Sigmoid colon (tissue), 6 donors: ENCODE measurements at regions not wholly inside any gene's neighbourhood (a gene's known extent, or its start where the extent isn't known, plus 50 kb on each side); places are given as distances from the start of the nearest gene placed in this dataset.
"Not testable (repeated sequence)": the region's sequence is repeated elsewhere in the genome, so short reads cannot be mapped to it uniquely, and the experiment has no call there.

Experiments used
- DNase-seq: peaks from one replicate; pipeline ENCODE4 v3.0.0-alpha.2; 2019
- H3K27ac ChIP-seq, 4 donors: fragments of 200-600 bp; sonication (generic); one replicate each; pipeline ENCODE4 v1.5.1; 2016 to 2019; ENCODE audit warnings: mild to moderate bottlenecking in 1 of 4
- H3K27me3 ChIP-seq, 3 donors: fragments of 200-600 bp; sonication (generic); one replicate each; pipeline ENCODE4 v1.5.1; 2019; ENCODE audit warnings: mild to moderate bottlenecking in 1 of 3
- H3K36me3 ChIP-seq, 4 donors: fragments of 200-600 bp; sonication (generic); one replicate each; pipeline ENCODE4 v1.5.1; 2016 to 2019
- H3K4me1 ChIP-seq, 4 donors: fragments of 200-600 bp; sonication (generic); one replicate each; pipeline ENCODE4 v1.5.1; 2017 to 2019
- H3K4me3 ChIP-seq, 4 donors: fragments of 200-600 bp; sonication (generic); one replicate each; pipeline ENCODE4 v1.5.1; 2017 to 2019; ENCODE audit warnings: mild to moderate bottlenecking in 2 of 4, moderate library complexity in 1 of 4
- H3K9me3 ChIP-seq, 4 donors: fragments of 200-600 bp in 3 of 4; sonication (generic) in 3 of 4; one replicate each; pipeline versions ENCODE4 v1.5.1 to v1.6.1; 2013 to 2019
- EP300 ChIP-seq, 4 donors: sonication (generic); formaldehyde crosslinking; IDR thresholded peaks; one replicate each; pipeline ENCODE4 v1.6.1; 2017; ENCODE audit warnings: antibody characterized with exemption in 4 of 4
- POLR2A ChIP-seq, 2 donors: fragments of 450-650 bp; IDR thresholded peaks; one replicate each; pipeline ENCODE4 v1.6.1; 2016; ENCODE audit warnings: antibody characterized with exemption in 2 of 2, mild to moderate bottlenecking in 2 of 2, moderate library complexity in 2 of 2
- POLR2AphosphoS5 ChIP-seq, 4 donors: sonication (generic); formaldehyde crosslinking; IDR thresholded peaks; one replicate each; pipeline ENCODE4 v1.6.1; 2017; ENCODE audit warnings: antibody characterized with exemption in 4 of 4
- WGBS, 2 donors: extraction: QIAGEN DNeasy Blood & Tissue Kit; methylation state at CpG; one replicate each; pipeline ENCODE4 v1.1.7; 2013; 5-methylcytosine and 5-hydroxymethylcytosine counted together
- intact Hi-C: fragments of 100-400 bp; cut with DNase I; formaldehyde crosslinking; loops from one replicate; pipeline ENCODE4 v1.15.1; 2023
- TF ChIP-seq, protein P1 (sequence below), 4 experiments: fragments of 450-650 bp in 3 of 4; fragments of 200-600 bp in 1 of 4; IDR thresholded peaks; one replicate each; pipeline ENCODE4 v1.5.1; 2016 to 2019; ENCODE audit warnings: antibody characterized with exemption in 4 of 4, mild to moderate bottlenecking in 3 of 4, moderate library complexity in 2 of 4
- donor health status: healthy with polysubstance abuse.
- donor health status: healthy.

DNA sequence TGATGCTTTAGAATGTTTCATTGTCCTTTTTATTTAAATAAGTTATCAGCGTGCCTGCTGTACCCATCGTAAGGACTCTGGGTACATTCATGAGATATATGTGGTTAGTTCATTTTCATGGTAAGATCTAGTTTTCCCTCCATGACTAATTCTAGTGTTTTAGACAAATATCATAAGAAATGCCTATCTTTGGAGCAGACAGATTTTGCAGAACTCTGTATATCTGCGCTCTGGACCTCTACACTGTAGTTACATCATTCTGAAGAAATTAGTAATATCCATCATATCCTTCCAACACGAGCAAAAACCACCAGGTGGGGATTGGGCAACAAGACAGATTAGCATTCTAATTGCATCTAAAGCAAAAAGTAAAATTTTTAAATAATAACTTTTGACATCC lies 499.2 kb downstream of the SETD4 start:
- Histone ChIP-seq H3K27ac (no peak overlapping the region), H3K27me3 (no peaks in the 10 kb centered on the region), H3K4me3 (no peak overlapping the region), H3K36me3 (no peaks in the 10 kb centered on the region), H3K9me3 (no peaks in the 10 kb centered on the region), H3K4me1 (no peaks in the 10 kb centered on the region)
- 79 to 92% methylated on average over 4 of the region's 4 CpGs for WGBS, 2 donors
- intact Hi-C loops, result no loop called here
- TF ChIP-seq POLR2AphosphoS5 (IDR thresholded peaks at IDR 0.05) (no peak), POLR2A (IDR thresholded peaks at IDR 0.05) (no peak), EP300 (IDR thresholded peaks at IDR 0.05) (no peak)
- TF ChIP-seq, protein P1, sequence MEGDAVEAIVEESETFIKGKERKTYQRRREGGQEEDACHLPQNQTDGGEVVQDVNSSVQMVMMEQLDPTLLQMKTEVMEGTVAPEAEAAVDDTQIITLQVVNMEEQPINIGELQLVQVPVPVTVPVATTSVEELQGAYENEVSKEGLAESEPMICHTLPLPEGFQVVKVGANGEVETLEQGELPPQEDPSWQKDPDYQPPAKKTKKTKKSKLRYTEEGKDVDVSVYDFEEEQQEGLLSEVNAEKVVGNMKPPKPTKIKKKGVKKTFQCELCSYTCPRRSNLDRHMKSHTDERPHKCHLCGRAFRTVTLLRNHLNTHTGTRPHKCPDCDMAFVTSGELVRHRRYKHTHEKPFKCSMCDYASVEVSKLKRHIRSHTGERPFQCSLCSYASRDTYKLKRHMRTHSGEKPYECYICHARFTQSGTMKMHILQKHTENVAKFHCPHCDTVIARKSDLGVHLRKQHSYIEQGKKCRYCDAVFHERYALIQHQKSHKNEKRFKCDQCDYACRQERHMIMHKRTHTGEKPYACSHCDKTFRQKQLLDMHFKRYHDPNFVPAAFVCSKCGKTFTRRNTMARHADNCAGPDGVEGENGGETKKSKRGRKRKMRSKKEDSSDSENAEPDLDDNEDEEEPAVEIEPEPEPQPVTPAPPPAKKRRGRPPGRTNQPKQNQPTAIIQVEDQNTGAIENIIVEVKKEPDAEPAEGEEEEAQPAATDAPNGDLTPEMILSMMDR (IDR thresholded peaks at IDR 0.05), result no peak
- DNase-seq, result no peak

GRCh38 chr21:35559829-35560225 lies 500.5 kb downstream of the SETD4 start:
- Histone ChIP-seq H3K9me3 (no peaks in the 10 kb centered on the region), H3K36me3 (no peaks in the 10 kb centered on the region), H3K4me3 (no peak overlapping the region), H3K27me3 (no peaks in the 10 kb centered on the region), H3K27ac (no peak overlapping the region), H3K4me1 (no peaks in the 10 kb centered on the region)
- no peak for DNase-seq
- whole genome bisulfite sequencing, 2 donors, result 61 to 69% methylated on average over 2 of the region's 2 CpGs
- intact Hi-C loops, result no loop called here
- TF ChIP-seq EP300 (IDR thresholded peaks at IDR 0.05) (no peak), POLR2AphosphoS5 (IDR thresholded peaks at IDR 0.05) (no peak)

GRCh38 chr21:35559128-35559828 lies 501.0 kb downstream of the SETD4 start:
- H3K4me1 ChIP-seq, result no peaks in the 10 kb centered on the region
- no peaks in the 10 kb centered on the region for H3K36me3 ChIP-seq
- TF ChIP-seq EP300 (IDR thresholded peaks at IDR 0.05) (no peak), POLR2AphosphoS5 (IDR thresholded peaks at IDR 0.05) (no peak), POLR2A (IDR thresholded peaks at IDR 0.05) (no peak)
- TF ChIP-seq, protein P1 (IDR thresholded peaks at IDR 0.05), result no peak
- no peaks in the 10 kb centered on the region for H3K27me3 ChIP-seq
- WGBS, 2 donors, result 82 to 83% methylated on average over 9 of the region's 9 CpGs
- H3K27ac ChIP-seq, result no peak overlapping the region
- DNase-seq, result no peak
- no peak overlapping the region for H3K4me3 ChIP-seq
- no peaks in the 10 kb centered on the region for H3K9me3 ChIP-seq
- intact Hi-C loops, result no loop called here

DNA sequence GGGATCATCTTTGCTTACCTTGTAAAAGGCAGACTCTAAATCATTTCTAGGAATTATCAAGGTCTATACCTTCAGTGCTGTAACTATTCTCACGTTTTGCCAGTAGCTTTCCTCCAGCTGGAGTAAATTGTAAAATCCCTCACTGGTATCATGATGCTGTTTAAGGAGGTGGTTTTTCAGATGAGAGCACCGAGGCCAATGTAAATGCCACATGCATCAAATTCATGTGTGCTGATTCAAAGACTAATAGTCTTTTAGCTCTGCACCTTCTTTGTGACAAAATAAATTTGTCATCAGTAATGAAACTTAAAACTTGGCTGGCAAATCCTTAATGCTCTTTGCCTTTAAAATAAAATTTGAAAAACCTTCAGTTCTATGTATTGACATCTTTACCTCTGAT lies 503.8 kb downstream of the SETD4 start:
- no peaks in the 10 kb centered on the region for H3K4me1 ChIP-seq
- no peak overlapping the region for H3K27ac ChIP-seq
- intact Hi-C loops, result no loop called here
- H3K4me3 ChIP-seq, result no peak overlapping the region
- H3K36me3 ChIP-seq, result no peaks in the 10 kb centered on the region
- 22 to 75% methylated on average over 2 of the region's 2 CpGs for WGBS, 2 donors
- no peaks in the 10 kb centered on the region for H3K9me3 ChIP-seq
- no peak for DNase-seq
- H3K27me3 ChIP-seq, result no peaks in the 10 kb centered on the region
- no peak for TF ChIP-seq POLR2A (IDR thresholded peaks at IDR 0.05)
- no peak for TF ChIP-seq POLR2AphosphoS5 (IDR thresholded peaks at IDR 0.05)
- TF ChIP-seq EP300 (IDR thresholded peaks at IDR 0.05), result no peak
- TF ChIP-seq, protein P1 (IDR thresholded peaks at IDR 0.05), result no peak

DNA sequence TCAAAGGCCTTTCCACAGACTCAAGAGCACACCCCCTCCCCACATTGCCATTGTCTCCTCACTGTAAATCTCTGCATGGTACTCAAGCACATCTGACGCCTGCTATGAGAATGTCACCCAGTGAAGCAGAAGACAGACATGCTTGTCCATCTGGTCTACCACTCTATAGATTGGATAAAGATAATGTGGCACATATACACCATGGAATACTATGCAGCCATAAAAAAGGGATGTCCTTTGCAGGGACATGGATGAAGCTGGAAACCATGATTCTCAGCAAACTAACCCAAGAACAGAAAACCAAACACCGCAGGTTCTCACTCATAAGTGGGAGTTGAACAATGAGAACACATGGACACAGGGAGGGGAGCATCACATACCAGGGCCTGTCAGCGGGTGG lies 503.4 kb upstream of the RUNX1 start:
- H3K27ac ChIP-seq, H3K36me3 ChIP-seq, H3K4me1 ChIP-seq, H3K27me3 ChIP-seq, DNase-seq, intact Hi-C loops, H3K4me3 ChIP-seq, H3K9me3 ChIP-seq: not testable (repeated sequence)
- 93 to 94% methylated on average over 3 of the region's 3 CpGs for WGBS, 2 donors
